ENCODE measurements at regions not wholly inside any gene's neighbourhood (a gene's known extent, or its start where the extent isn't known, plus 50 kb on each side); places are given as distances from the start of the nearest gene placed in this dataset.

- no peak for TF ChIP-seq CTCF (IDR thresholded peaks at IDR 0.05)
- no peak for TF ChIP-seq POLR2AphosphoS5 (IDR thresholded peaks at IDR 0.05)
- TF ChIP-seq POLR2A (IDR thresholded peaks at IDR 0.05): no peak
These were observed 1135.7 kb upstream of the CADM2 start for GRCh38 chr3:83823095-83823494.

Data from breast epithelium (tissue), 3 donors.